HAP-1 (cell line): ENCODE measurements at regions not wholly inside any gene's neighbourhood (a gene's known extent, or its start where the extent isn't known, plus 50 kb on each side); places are given as distances from the start of the nearest gene placed in this dataset.

Experiments used
- DNase-seq, 2 experiments: peaks; one replicate each; pipeline ENCODE4 v3.0.0-alpha.2; 2016 to 2020; ENCODE audit warnings: low spot score in 2 of 2
- H3K27me3 ChIP-seq: fragments of 250-450 bp; sonication (Bioruptor Pico); 2 replicates; pipeline ENCODE4 v1.5.1; 2020; ENCODE audit warnings: low read depth, mild to moderate bottlenecking, moderate library complexity
- H3K36me3 ChIP-seq: fragments of 250-450 bp; sonication (Bioruptor Pico); replicated peaks from 2 replicates; pipeline ENCODE4 v1.5.1; 2020; ENCODE audit warnings: mild to moderate bottlenecking
- H3K4me1 ChIP-seq: fragments of 250-450 bp; sonication (Bioruptor Pico); 2 replicates; pipeline ENCODE4 v1.5.1; 2020; ENCODE audit warnings: mild to moderate bottlenecking
- H3K4me3 ChIP-seq: fragments of 250-450 bp; sonication (Bioruptor Pico); 2 replicates; pipeline ENCODE4 v1.5.1; 2020; ENCODE audit warnings: mild to moderate bottlenecking, moderate library complexity
- H3K9me3 ChIP-seq: fragments of 250-450 bp; sonication (Bioruptor Pico); 2 replicates; pipeline ENCODE4 v1.5.1; 2020; ENCODE audit warnings: mild to moderate bottlenecking, moderate library complexity
- in situ Hi-C: fragments of 300-500 bp; cut with MboI; formaldehyde crosslinking; loops from 3 replicates; pipeline ENCODE4 v1.14.3; 2020; ENCODE audit warnings: low sequenced_read_pairs, inconsistent platforms, mixed read lengths

DNA sequence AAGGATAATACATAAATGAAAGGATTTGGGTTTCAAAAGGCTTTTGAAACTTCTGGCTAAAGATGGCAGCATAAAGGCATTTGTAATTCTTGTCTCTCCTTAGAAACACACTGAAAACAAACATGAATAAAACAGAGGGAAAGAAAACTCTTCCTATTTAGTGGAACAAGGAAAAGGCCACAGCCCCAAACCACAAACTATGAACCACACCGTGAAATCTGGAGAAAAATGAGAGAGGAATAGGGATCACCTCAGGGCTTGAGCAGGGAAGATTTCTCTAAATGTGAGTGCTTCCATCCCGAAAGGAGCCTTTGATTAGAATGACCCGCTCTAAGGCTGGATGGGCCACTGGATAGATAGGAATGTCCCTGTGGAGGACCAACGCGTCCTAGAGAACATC, 119.6 kb downstream of the SEC61B start:
- H3K4me3 ChIP-seq, result no peak overlapping the region
- H3K4me1 ChIP-seq, result no peaks in the 10 kb centered on the region
- peaks cover 5% of the 10 kb centered on the region; the same call in 1 of the 2 replicates for H3K27me3 ChIP-seq
- in situ Hi-C loops, result no loop called here
- no peaks in the 10 kb centered on the region for H3K9me3 ChIP-seq
- no peak for DNase-seq
- no peaks in the 10 kb centered on the region for H3K36me3 ChIP-seq

DNA sequence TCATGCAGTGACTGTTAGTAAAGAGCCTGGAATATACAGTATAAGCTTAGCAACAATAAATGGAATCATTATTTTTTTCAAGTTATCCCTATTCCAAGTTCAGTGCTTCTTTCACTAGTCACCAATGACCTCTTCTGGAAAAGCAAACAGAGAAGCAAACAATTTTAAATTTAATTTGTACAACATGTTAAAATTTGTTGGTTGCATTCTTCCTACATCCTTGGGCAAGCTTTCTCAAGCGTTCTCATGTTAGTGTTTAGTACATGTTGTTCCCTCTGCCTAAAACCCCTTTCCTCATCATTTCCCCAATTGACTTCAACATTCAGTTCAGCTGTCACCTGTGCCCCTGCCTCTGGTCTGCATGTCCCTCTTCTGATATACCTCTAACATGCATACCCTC, 123.4 kb downstream of the SEC61B start:
- in situ Hi-C loops, result no loop called here
- peaks cover 9% of the 10 kb centered on the region for H3K27me3 ChIP-seq

DNA sequence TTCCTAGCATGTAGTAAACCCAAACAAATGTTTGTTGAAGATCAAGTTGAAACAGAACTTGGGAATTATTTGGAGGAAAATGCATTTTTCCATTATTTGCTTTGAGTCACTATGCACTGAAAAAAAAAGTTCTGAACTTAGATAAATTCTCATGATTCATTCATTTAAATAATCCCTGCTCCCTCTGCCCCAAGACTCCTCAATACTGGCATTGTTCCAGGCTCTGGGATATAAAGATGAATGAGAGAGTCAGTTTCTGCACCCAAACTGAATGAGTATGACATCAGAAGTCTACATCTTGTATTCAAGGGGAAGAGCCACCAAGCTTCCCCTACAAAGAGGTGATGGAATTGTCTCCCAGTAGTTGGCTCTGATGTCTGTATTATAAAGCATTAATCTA, 123.9 kb downstream of the SEC61B start:
- peaks cover 9% of the 10 kb centered on the region for H3K27me3 ChIP-seq
- no peaks in the 10 kb centered on the region for H3K4me1 ChIP-seq
- no peaks in the 10 kb centered on the region for H3K36me3 ChIP-seq
- no peak for DNase-seq
- no peaks in the 10 kb centered on the region for H3K9me3 ChIP-seq
- in situ Hi-C loops, result no loop called here
- no peak overlapping the region for H3K4me3 ChIP-seq

More for the DNA sequence above, 123.4 kb downstream of the SEC61B start:
- Histone ChIP-seq H3K36me3 (no peaks in the 10 kb centered on the region), H3K9me3 (no peaks in the 10 kb centered on the region), H3K4me3 (no peak overlapping the region), H3K4me1 (no peaks in the 10 kb centered on the region)
- no peak for DNase-seq

DNA sequence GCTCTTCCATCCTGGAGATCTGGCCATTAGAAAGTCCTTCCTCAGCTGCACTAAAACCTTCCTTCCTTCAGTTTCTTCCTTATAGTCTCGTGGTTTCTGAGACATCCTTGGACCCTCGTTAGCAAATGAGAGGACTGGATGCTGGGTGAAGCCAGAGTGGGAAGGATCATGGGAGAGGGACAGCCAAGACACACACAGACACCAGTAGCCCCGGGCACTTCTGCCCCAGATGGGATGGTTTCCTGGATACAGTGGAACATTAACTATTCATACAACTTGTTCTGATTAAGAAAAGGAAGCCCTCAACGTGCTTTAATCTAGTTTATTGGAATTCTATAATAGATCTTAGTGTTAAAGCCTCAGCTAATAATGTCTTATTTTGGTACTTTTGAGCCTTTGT, 125.5 kb downstream of the SEC61B start:
- no peaks in the 10 kb centered on the region for H3K9me3 ChIP-seq
- no peak overlapping the region for H3K4me3 ChIP-seq
- in situ Hi-C loops, result no loop called here
- no peaks in the 10 kb centered on the region for H3K36me3 ChIP-seq
- no peaks in the 10 kb centered on the region for H3K4me1 ChIP-seq
- peaks cover 6% of the 10 kb centered on the region for H3K27me3 ChIP-seq
- DNase-seq, result no peak

DNA sequence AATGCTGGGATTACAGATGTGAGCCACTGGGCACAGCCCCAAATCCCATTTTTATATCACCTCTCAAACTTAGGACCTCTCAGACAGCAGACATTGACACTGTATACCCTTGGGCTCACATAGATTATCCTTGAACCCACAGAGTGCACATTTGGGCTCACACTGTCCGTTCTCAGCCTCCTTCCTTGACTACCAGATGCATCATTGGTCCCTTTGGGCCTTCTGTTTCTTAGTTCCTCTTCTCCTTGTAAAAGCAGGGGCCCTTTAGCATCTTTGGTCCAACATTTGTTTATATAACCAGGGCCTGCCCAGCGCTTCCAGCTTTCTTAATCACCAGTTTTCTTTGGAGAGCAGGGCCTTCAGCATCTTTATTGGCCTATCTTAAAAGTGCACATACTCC, 126.2 kb downstream of the SEC61B start:
- no peak for DNase-seq
- in situ Hi-C loops, result no loop called here
- Histone ChIP-seq H3K4me3 (no peak overlapping the region), H3K9me3 (no peaks in the 10 kb centered on the region), H3K4me1 (no peaks in the 10 kb centered on the region), H3K27me3 (peaks cover 6% of the 10 kb centered on the region), H3K36me3 (no peaks in the 10 kb centered on the region)

DNA sequence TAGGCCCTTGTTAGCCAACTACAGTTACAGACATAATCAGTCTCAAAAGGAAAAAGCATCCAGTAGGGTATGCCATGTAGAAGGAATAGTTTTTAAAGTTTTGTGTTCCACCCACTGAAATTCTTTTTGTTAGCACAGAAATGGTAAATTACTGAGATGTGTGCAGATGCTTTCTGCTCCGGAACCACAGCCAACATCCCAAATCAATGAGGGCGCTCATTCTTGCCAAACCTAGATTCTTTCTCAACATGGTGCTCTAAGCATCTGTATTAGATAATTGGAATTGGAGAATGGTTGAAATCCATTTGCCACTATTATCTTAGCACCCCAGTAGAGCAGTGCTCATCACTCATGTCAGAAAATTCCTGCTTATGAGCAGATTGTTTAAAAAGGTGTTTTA, 127.8 kb downstream of the SEC61B start:
- H3K4me1 ChIP-seq, result no peaks in the 10 kb centered on the region
- no peak for DNase-seq

DNA sequence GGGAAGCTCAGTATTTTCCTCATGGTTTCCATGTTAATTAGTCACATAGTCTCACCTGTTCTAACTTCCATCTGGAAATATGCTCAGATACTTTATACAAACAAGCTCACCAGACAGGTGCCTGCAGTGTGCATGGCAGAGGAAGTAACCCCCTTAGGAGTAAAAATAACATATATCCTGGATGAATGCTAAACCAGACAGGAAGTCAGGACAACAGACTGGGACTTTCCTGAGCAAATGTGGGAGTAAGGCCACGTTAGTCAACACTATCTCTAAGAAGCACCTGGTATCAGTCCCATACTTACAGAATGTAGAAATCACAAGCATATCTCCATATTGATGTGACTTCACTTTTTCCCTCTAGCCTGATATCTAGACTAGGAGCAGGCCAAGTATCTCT, 128.4 kb downstream of the SEC61B start:
- no peak for DNase-seq
- Histone ChIP-seq H3K9me3 (no peaks in the 10 kb centered on the region), H3K27me3 (peaks cover 6% of the 10 kb centered on the region; the same call in 1 of the 2 replicates), H3K36me3 (no peaks in the 10 kb centered on the region), H3K4me3 (no peak overlapping the region), H3K4me1 (no peaks in the 10 kb centered on the region)
- in situ Hi-C loops, result no loop called here

More for the DNA sequence above, 127.8 kb downstream of the SEC61B start:
- H3K4me3 ChIP-seq, result no peak overlapping the region
- no peaks in the 10 kb centered on the region for H3K9me3 ChIP-seq
- peaks cover 6% of the 10 kb centered on the region; the same call in 1 of the 2 replicates for H3K27me3 ChIP-seq
- H3K36me3 ChIP-seq, result no peaks in the 10 kb centered on the region
- in situ Hi-C loops, result no loop called here

DNA sequence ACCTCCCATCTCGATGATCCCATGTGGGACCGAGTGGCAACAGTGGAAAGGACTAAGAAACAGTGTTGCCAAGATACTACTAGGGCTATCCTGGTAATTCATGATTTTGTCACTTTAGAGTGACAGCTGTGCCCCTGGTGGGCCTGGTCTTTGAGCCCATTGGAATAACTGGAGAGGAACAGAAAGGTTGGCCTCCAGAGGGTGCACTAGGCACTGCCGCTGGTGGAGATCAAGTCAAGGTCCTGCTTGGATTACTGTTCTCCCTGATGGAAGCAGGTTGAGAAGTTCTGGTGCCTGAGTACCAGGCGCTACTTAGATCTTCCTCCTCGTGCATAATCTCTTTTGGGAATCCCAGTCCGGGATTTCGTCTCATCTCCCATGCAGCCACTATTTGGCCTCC, 129.6 kb downstream of the SEC61B start:
- DNase-seq, result no peak
- H3K36me3 ChIP-seq, result no peaks in the 10 kb centered on the region
- no peaks in the 10 kb centered on the region for H3K9me3 ChIP-seq
- peaks cover 3% of the 10 kb centered on the region; the same call in 1 of the 2 replicates for H3K27me3 ChIP-seq
- no peaks in the 10 kb centered on the region for H3K4me1 ChIP-seq
- in situ Hi-C loops, result no loop called here
- H3K4me3 ChIP-seq, result no peak overlapping the region

DNA sequence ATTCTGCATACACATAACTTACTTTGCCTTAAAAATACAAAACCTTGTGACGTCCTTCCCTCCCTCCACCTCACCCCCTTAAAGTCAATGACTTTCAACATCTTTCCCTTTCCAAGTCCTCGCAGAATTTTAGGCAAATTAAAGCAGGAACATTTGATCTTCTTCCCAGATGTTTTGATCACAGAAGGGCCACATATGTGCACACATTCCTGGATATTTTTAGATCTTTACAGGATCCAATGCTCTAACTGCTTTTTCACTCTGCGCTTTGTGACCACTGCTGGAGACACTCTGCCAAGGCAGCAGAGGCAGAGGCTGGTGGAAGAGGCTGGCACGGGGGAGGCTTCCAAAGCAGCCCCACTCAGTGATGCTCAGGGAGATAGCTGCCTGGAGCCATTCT, 130.7 kb downstream of the SEC61B start:
- H3K27me3 ChIP-seq, result no peaks in the 10 kb centered on the region
- H3K4me3 ChIP-seq, result no peak overlapping the region
- in situ Hi-C loops, result no loop called here
- no peaks in the 10 kb centered on the region for H3K9me3 ChIP-seq
- DNase-seq, result no peak
- H3K36me3 ChIP-seq, result no peaks in the 10 kb centered on the region
- no peaks in the 10 kb centered on the region for H3K4me1 ChIP-seq

DNA sequence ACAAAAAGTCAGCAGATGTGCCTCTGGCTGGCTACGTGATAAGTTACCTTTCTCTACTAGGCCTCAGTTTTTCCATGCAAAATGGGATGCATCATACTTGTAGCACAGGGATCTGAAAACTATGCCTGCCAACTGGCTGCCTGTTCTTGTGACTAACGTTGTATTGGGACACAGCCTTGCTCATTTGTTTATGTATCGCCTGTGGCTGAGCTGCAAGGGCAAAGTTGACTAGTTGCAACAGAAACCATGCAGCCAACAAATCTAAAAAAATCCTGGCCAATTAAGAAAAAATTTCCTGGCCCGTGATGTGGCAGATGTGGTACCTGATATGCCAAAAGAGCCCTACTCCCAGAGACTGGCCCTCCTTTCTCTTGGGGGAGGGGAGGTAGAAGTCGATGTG, 131.3 kb downstream of the SEC61B start:
- Histone ChIP-seq H3K9me3 (no peaks in the 10 kb centered on the region), H3K4me3 (no peak overlapping the region), H3K27me3 (no peaks in the 10 kb centered on the region), H3K4me1 (no peaks in the 10 kb centered on the region), H3K36me3 (no peaks in the 10 kb centered on the region)
- DNase-seq, result no peak
- in situ Hi-C loops, result no loop called here

DNA sequence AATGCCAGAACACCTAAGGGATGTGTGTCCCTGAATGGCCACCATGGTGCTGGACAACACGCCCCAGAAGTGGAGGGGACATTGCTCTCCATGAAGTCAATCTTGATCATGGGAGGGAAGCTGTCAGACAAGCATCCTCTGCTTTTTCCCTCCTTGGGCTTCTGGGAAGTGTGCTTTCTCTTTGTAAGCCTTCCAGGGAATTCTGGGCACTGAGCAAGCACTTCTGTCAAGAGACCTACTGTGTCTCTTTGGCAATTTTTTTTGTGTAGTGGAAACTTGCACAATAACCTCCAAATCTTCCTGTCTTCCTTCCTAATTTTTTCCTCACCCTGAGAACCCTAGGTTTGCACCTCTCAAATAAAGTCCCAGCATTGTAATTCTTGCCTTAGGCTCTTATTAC, 132.0 kb downstream of the SEC61B start:
- Histone ChIP-seq H3K4me1 (no peaks in the 10 kb centered on the region), H3K36me3 (no peaks in the 10 kb centered on the region), H3K27me3 (no peaks in the 10 kb centered on the region), H3K4me3 (no peak overlapping the region), H3K9me3 (no peaks in the 10 kb centered on the region)
- DNase-seq, result no peak
- in situ Hi-C loops, result no loop called here

DNA sequence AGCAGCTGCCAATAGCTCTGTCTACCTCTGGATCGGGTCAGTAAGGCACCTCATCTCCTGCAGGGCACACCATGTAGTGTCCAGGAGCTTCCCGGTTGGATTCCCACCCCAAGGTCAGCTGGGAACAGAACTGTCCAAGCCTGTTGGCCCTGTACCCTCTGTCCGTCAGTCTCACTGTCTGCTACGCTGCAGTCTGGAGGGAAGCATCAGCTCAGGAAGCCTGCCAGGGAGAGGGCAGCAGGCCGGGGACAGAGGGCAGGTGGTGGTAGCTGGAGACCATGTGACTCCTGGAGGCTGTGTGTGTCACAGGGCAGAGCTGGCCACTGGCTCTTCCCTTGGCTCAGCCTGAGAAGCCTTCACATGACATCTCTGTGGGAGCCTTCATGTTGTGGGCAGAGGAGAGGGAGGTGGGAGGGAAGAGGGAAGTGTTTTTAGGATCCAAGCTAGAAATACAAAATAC, 134.5 kb downstream of the SEC61B start:
- in situ Hi-C loops, result no loop called here
- Histone ChIP-seq H3K36me3 (no peaks in the 10 kb centered on the region), H3K4me1 (no peaks in the 10 kb centered on the region), H3K9me3 (no peaks in the 10 kb centered on the region), H3K4me3 (no peak overlapping the region), H3K27me3 (no peaks in the 10 kb centered on the region)
- no peak for DNase-seq

DNA sequence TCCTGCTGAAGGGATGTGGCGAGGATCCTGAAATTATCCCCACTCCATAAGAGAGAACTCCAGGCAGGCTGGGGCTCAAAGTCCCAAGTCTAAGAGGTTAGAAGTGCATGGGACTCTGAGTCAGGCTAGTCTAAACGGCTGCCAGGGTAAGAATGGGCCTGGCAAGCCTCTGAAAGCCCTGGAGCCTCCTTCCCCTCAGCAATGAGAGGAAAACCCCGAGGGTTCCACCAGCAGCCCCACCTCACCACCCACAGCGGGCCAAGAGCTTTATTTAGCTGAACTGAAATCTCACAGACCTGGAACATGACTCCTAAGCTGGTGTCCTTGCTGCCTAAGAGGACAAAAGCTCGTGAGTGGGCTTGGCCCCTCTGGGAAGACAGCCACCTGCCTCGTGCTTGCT, 135.5 kb downstream of the SEC61B start:
- no peak for DNase-seq
- H3K9me3 ChIP-seq, result no peaks in the 10 kb centered on the region
- in situ Hi-C loops, result no loop called here

DNA sequence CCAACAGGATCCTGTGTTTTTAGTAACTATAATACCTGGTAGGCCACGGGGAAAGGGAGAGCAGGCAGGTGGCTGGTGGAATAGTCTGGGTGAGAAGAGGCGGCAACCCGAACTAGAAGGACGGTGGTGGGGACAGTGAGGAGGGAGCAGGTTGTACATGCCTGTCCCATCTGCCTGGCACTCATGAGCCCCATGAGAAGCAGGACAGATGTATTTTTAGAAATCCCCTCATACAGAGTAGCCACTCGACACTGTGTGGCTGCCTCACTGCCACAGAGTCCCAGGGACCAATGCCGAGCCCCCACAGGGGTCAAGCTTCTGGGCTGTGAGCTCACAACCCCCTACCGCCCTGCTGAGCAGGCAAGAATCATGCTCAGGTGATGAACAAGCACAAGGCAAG, 136.6 kb downstream of the SEC61B start:
- in situ Hi-C loops, result no loop called here
- DNase-seq, result no peak

More for the DNA sequence above, 135.5 kb downstream of the SEC61B start:
- no peak overlapping the region for H3K4me3 ChIP-seq
- H3K36me3 ChIP-seq, result no peaks in the 10 kb centered on the region
- no peaks in the 10 kb centered on the region for H3K27me3 ChIP-seq
- no peaks in the 10 kb centered on the region for H3K4me1 ChIP-seq

DNA sequence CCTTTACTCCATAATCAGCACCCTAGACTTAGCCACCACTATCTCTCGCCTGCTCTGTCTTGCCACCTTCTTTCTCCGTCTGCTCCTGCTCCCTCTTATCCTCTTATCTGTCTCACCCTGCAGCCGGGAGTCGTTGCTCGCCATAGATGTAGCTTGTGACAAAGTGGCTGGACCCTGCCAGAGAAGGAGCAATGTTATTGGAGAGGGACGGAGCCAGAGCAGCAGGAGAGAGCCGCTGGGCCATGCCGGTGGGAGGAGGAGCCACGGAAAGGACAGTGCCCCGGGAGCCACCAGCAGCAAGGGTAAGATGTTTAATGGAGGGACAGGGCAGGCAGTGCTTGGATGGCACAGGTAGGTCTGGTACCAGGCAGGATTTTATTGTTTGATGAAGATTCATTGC, 137.3 kb downstream of the SEC61B start:
- no peak for DNase-seq
- H3K9me3 ChIP-seq, result no peaks in the 10 kb centered on the region
- in situ Hi-C loops, result no loop called here
- no peaks in the 10 kb centered on the region for H3K27me3 ChIP-seq
- no peak overlapping the region for H3K4me3 ChIP-seq
- no peaks in the 10 kb centered on the region for H3K36me3 ChIP-seq
- no peaks in the 10 kb centered on the region for H3K4me1 ChIP-seq

More for the DNA sequence above, 136.6 kb downstream of the SEC61B start:
- Histone ChIP-seq H3K27me3 (no peaks in the 10 kb centered on the region), H3K36me3 (no peaks in the 10 kb centered on the region), H3K4me1 (no peaks in the 10 kb centered on the region), H3K9me3 (no peaks in the 10 kb centered on the region), H3K4me3 (no peak overlapping the region)
